H4 (cell line): ENCODE measurements at regions not wholly inside any gene's neighbourhood (a gene's known extent, or its start where the extent isn't known, plus 50 kb on each side); places are given as distances from the start of the nearest gene placed in this dataset.
"Not testable (repeated sequence)": the region's sequence is repeated elsewhere in the genome, so short reads cannot be mapped to it uniquely, and the experiment has no call there.

Experiments used
- DNase-seq: peaks from one replicate; pipeline ENCODE4 v3.0.0-alpha.2; 2015; ENCODE audit warnings: low spot score

DNA sequence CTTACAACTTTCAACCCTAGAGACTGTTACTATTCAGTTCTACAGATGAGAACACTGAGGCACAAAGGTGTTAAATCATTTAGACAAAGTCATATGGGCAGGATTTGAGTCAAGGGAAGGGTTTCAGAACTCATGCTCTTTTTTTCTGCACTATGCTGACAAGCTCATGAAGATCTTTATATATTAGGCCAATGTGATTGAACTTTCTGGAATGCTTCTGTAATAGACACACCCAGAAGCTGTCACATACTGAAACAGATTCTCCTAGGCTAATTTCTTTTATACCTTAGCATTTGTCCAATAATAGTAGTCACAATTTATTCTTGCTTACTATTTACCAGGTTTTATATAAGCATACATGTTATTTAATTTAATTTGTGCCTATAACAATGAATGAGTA lies 164.0 kb downstream of the ALG10B start:
- DNase-seq: no peak

DNA sequence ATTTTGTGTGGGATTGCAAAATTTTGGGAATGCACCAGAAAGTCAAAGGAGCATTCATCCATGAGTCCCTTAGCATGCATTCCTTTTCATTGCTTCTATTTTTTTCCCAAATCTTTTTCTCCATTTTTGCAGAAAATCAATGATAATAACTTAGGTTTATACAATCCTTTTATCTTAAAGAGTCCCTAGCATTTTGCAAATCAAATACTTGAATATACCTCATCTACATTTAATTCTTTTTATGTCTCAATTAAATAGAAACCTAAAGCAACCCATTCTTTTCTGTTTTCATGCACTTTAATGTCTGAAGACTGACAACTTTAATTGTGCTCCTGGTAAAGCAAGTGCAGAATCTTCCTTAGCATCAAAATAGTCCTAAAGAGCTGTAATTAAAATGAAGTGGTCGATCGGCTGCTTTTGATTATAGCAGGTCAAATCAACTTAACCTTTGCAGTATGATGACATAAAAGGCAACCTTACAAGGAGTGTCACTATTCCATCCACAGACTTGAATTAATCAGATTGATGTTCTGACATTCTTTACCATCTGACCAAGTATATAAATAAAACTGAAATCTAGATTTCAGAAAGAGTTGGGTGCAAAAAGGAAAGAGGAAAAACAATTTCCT lies 168.4 kb downstream of the ALG10B start:
- DNase-seq: no peak

- DNase-seq: no peak
Observed at GRCh38 chr12:38488866-38489265, 172.3 kb downstream of the ALG10B start.

DNA sequence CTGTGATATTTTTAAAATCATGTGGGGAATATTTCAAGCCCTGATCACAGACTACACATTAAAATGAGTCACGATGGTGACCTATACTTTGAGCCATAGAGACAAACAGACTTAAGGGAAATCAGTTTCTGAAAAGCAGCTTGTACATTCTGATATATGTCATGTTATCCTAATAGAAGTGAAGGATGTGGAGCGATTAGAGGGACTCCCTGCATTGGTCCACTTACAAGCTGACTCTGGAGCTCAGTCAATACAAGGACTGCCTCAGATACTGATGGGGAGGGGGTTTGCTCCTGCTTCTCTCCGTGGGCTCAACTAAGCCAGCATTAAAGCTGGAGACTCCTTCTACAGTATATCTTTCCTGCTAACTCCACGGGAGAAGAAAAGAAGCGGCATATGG lies 173.5 kb downstream of the ALG10B start:
- no peak for DNase-seq

GRCh38 chr12:38490941-38491340 lies 174.4 kb downstream of the ALG10B start:
- no peak for DNase-seq

- DNase-seq: no peak
Observed at GRCh38 chr12:38501481-38501880, 184.9 kb downstream of the ALG10B start.

GRCh38 chr12:38501991-38502390 lies 185.4 kb downstream of the ALG10B start:
- peak; percentile 33 for DNase-seq

- DNase-seq: no peak
Observed at GRCh38 chr12:38502415-38502814, 185.8 kb downstream of the ALG10B start.

DNA sequence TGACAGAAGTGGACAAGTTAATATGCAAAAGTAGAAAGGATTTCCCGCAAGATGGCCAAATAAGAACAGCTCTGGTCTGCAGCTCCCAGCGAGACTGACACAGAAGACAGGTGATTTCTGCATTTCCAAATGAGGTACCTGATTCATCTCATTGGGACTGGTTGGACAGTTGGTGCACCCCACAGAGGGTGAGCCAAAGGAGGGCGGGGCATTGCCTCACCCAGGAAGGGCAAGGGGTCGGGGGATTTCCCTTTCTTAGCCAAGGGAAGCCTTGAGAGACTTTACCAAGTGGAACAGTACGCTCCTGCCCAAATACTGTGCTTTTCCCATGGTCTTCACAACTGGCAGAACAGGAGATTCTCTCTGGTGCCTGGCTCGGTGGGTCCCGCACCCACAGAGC lies 191.3 kb downstream of the ALG10B start:
- DNase-seq: no peak

GRCh38 chr12:38508246-38508645 lies 191.7 kb downstream of the ALG10B start:
- peak; percentile 60 for DNase-seq

GRCh38 chr12:38515912-38516311 lies 199.3 kb downstream of the ALG10B start:
- DNase-seq: no peak

- DNase-seq: no peak
Observed at GRCh38 chr12:38516418-38516817, 199.8 kb downstream of the ALG10B start.

DNA sequence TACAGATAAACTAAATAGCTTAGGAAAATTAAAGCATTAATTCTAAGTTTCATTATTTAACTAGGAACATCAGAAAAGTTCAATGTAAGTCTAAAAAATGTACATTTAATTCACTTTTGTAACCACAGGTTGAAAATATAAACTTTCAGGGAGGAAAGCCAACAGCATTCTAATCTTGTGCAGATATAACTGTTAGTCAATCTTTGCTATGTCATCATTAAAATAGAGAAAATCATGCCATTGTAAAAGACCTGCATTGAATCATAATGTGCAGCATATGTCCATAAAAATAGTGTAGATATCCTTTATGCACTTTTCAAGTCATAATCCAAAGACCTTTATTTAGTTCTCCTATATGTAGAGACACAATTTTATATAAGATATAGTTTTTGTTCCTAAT lies 207.3 kb downstream of the ALG10B start:
- DNase-seq: no peak

DNA sequence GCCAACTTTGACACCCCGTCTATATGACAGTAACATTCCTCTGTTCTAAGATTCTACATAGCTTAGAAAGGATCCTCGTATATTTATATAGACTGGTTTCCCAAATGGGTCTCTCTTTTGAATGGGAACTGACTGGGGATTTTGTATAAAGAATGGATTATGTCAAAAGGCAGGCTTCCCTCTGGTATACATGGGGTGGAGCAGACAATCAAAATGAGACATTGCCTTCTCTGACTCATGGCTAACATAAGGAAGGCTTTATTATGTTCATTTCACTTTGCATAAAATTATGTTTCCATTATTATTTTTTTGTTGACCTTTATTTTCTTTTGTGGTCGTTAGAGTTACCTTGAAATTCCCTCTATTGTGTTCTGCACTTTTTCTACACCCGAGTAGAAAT lies 211.1 kb downstream of the ALG10B start:
- DNase-seq: no peak

GRCh38 chr12:38528527-38528926 lies 212.0 kb downstream of the ALG10B start:
- no peak for DNase-seq

- not testable (repeated sequence) for DNase-seq
Observed at GRCh38 chr12:38529281-38529680, 212.7 kb downstream of the ALG10B start.

DNA sequence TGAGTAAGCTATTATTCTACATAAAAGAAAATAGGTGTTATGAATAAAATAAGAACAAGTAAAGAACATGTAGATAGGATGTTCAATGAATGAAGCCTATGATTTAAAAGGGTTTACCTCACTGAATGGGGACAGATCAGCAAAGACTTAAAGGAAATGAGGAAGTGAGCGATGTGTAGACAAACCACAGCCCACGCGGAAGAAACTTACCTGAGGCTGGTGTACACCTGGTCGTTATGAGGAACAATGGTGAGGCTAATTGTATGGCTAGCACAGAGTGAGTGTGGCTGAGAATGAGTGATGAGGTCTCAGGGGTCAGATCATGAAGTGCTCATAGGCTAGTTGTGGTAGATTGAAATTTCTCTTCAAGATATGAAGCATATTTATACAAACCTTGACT lies 221.7 kb downstream of the ALG10B start:
- DNase-seq: no peak

DNA sequence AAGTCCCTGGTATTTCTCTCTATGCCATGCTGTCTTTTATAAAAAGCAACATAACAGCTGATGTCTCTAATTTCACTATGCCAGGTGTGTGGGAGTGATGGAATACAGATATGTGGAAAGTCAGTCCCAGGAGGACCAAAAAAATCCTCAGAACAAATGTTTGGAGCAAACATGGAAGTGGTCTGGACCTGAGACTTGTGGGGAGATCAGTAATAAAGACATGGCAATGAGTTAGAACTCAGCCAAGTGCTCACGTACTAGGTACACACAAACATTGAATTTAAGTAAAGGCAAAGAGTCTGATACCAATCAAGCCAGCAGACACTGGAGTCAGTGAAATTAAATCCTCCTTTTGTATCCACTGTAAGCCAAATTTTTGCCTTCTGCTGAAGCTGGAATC lies 223.6 kb downstream of the ALG10B start:
- DNase-seq: no peak

GRCh38 chr12:38541849-38542248 lies 225.3 kb downstream of the ALG10B start:
- DNase-seq: no peak

DNA sequence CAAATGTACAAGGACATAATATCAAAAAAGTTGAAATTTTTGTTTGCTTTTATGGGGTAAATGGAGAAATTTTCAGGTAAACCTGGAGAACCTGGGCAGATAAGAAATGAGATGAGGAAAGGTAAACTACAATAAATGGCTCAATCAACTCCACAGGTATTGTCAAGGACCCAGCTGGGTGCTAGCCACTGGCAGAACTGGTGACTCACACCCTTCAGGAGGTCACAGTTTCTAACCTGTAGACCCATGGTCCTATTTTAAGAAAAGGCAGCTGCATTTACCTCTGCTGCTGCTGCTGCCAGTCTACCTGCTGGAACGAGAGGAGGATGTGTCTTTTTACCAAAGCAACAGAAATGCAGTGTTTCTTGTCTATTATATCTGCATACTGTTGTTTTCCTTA lies 226.6 kb downstream of the ALG10B start:
- no peak for DNase-seq

GRCh38 chr12:38544330-38545066 lies 227.9 kb downstream of the ALG10B start:
- DNase-seq: no peak

DNA sequence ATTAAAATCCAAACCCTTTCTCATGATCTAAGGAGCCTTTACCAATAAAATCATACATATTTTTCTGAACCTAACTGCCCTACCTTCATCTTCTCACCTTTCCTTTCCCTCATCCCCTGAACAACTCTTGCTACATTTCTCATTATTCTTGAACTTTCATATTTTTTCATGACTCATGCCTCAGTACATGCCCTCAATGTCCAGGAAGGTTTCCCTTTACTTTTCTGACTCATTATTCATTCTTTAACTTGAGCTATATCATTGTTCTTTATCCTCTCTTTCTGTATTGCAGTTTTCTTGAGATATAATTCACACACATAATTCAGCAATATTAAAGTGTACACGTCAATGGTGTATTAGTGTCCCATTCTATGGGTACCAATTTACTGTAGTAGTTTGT lies 231.0 kb downstream of the ALG10B start:
- DNase-seq: no peak
